RWPE1 (cell line): ENCODE measurements at regions not wholly inside any gene's neighbourhood (a gene's known extent, or its start where the extent isn't known, plus 50 kb on each side); places are given as distances from the start of the nearest gene placed in this dataset.
A peak's percentile ranks its signal among the peaks of the same experiment; 100 is the strongest.

Experiments
- CTCF ChIA-PET: fragments of 350-600 bp; sonication (Branson Sonifier 250); formaldehyde crosslinking; extraction: SDS; loops from one replicate; lab custom pipeline; 2021; lab: Yijun Ruan, JAX
- POLR2A ChIA-PET: fragments of 400-600 bp; formaldehyde crosslinking; extraction: SDS; loops from one replicate; lab custom pipeline; 2020; ENCODE audit warnings: antibody characterized with exemption; ENCODE audit not compliant: low non-redundant PET; lab: Yijun Ruan, JAX
- DNase-seq: peaks from one replicate; pipeline ENCODE4 v3.0.0; 2012; ENCODE audit warnings: low spot score
- H3K27ac ChIP-seq: fragments of 450-650 bp; 2 replicates; pipeline ENCODE4 v1.5.1; 2017
- CTCF ChIP-seq: fragments of 450-650 bp; conservative IDR thresholded peaks from 2 replicates; pipeline ENCODE4 v1.5.1; 2017; ENCODE audit warnings: low read depth, mild to moderate bottlenecking

- no peak for TF ChIP-seq CTCF
- CTCF ChIA-PET = no interaction called here
- POLR2A ChIA-PET = no interaction called here
- DNase-seq = peak; percentile 1
- H3K27ac ChIP-seq = no peak overlapping the region
These were observed 412.6 kb upstream of the CTNND2 start for GRCh38 chr5:12316812-12317211.

- DNase-seq = no peak
- POLR2A ChIA-PET = no interaction called here
- CTCF ChIA-PET = no interaction called here
- no peak for TF ChIP-seq CTCF
- no peak overlapping the region for H3K27ac ChIP-seq
These were observed 411.2 kb upstream of the CTNND2 start for GRCh38 chr5:12315461-12315860.

GRCh38 chr5:12313602-12314001 lies 409.4 kb upstream of the CTNND2 start:
- H3K27ac ChIP-seq = no peak overlapping the region
- POLR2A ChIA-PET = no interaction called here
- no peak for TF ChIP-seq CTCF

GRCh38 chr5:12312343-12312742 lies 408.1 kb upstream of the CTNND2 start:
- no peak for DNase-seq
- ChIA-PET CTCF (no interaction called here), POLR2A (no interaction called here)
- no peak overlapping the region for H3K27ac ChIP-seq
- no peak for TF ChIP-seq CTCF

More at GRCh38 chr5:12313602-12314001, 409.4 kb upstream of the CTNND2 start:
- CTCF ChIA-PET = no interaction called here
- no peak for DNase-seq

GRCh38 chr5:12294151-12294550 lies 389.9 kb upstream of the CTNND2 start:
- no peak for TF ChIP-seq CTCF
- ChIA-PET POLR2A (no interaction called here), CTCF (interaction anchor here (0.7 kb wide), 1 partner anchor 1628 kb away, joined by 4 read pairs; no protein-coding TSS in a partner anchor)
- no peak for DNase-seq
- no peak overlapping the region for H3K27ac ChIP-seq

- ChIA-PET CTCF (interaction anchor here (0.6 to 0.7 kb wide), 2 partner anchors 13 to 18 kb away, joined by 3 to 4 read pairs; no protein-coding TSS in a partner anchor), POLR2A (no interaction called here)
- no peak overlapping the region for H3K27ac ChIP-seq
- DNase-seq = no peak
- TF ChIP-seq CTCF = peak; percentile 8; the same call in 1 of the 2 replicates
These were observed 388.5 kb upstream of the CTNND2 start for GRCh38 chr5:12292610-12293204.
